Esophagus squamous epithelium (tissue), 4 donors: ENCODE measurements at regions not wholly inside any gene's neighbourhood (a gene's known extent, or its start where the extent isn't known, plus 50 kb on each side); places are given as distances from the start of the nearest gene placed in this dataset.

Experiments
- POLR2A ChIP-seq, 4 donors: fragments of 450-650 bp; IDR thresholded peaks; one replicate each; pipeline ENCODE4 v1.6.1; 2017; ENCODE audit warnings: antibody characterized with exemption in 4 of 4, mild to moderate bottlenecking in 4 of 4, moderate library complexity in 3 of 4
- TF ChIP-seq, protein P1 (sequence below), 6 experiments: fragments of 450-650 bp in 4 of 6; fragments of 200-600 bp in 2 of 6; sonication (generic) in 2 of 6; IDR thresholded peaks; one replicate each; pipeline ENCODE4 v1.5.1; 2016 to 2019; ENCODE audit warnings: antibody characterized with exemption in 6 of 6, mild to moderate bottlenecking in 4 of 6, moderate library complexity in 4 of 6

DNA sequence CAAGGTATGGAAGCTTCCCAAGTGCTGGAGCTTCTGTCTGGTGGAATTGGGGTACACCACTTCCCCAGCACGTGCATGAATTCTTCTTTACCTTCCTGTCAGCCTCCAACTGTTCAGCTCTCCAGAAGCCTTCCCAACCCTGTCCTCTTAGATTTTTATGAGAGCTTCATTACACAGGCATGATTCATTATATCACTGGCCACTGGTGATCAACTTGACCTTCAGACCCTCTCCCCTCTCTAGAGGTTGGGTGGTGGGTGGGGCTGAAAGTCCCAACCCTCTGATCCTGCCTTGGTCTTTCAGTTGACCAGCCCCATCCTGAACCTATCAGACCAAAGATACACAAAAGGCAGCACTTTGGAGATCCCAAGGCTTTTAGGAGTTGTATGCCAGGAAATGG is 795.7 kb upstream of the SOX9 start:
- TF ChIP-seq, protein P1, sequence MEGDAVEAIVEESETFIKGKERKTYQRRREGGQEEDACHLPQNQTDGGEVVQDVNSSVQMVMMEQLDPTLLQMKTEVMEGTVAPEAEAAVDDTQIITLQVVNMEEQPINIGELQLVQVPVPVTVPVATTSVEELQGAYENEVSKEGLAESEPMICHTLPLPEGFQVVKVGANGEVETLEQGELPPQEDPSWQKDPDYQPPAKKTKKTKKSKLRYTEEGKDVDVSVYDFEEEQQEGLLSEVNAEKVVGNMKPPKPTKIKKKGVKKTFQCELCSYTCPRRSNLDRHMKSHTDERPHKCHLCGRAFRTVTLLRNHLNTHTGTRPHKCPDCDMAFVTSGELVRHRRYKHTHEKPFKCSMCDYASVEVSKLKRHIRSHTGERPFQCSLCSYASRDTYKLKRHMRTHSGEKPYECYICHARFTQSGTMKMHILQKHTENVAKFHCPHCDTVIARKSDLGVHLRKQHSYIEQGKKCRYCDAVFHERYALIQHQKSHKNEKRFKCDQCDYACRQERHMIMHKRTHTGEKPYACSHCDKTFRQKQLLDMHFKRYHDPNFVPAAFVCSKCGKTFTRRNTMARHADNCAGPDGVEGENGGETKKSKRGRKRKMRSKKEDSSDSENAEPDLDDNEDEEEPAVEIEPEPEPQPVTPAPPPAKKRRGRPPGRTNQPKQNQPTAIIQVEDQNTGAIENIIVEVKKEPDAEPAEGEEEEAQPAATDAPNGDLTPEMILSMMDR (IDR thresholded peaks at IDR 0.05): no peak
- TF ChIP-seq POLR2A (IDR thresholded peaks at IDR 0.05): no peak
